Glomerular endothelial cell (primary cell): ENCODE measurements at regions not wholly inside any gene's neighbourhood (a gene's known extent, or its start where the extent isn't known, plus 50 kb on each side); places are given as distances from the start of the nearest gene placed in this dataset.
"Not testable (repeated sequence)": the region's sequence is repeated elsewhere in the genome, so short reads cannot be mapped to it uniquely, and the experiment has no call there.

Source experiments
- DNase-seq: peaks from one replicate; pipeline ENCODE4 v3.0.0-alpha.2; 2011; ENCODE audit warnings: low read depth, low spot score; ENCODE audit errors: extremely low read depth

GRCh38 chr6:85135376-85136094 is 314.3 kb upstream of the NT5E start:
- DNase-seq, result no peak

- no peak for DNase-seq
Observed at GRCh38 chr6:85134172-85134571, 315.7 kb upstream of the NT5E start.

GRCh38 chr6:85132091-85132490 is 317.8 kb upstream of the NT5E start:
- DNase-seq, result no peak

- DNase-seq, result no peak
Observed at GRCh38 chr6:85130743-85131142, 319.1 kb upstream of the NT5E start.

- no peak for DNase-seq
Observed at GRCh38 chr6:85129881-85130280, 320.0 kb upstream of the NT5E start.

GRCh38 chr6:85128781-85129180 is 321.1 kb upstream of the NT5E start:
- DNase-seq, result no peak

GRCh38 chr6:85128256-85128655 is 321.6 kb upstream of the NT5E start:
- DNase-seq, result not testable (repeated sequence)

- DNase-seq, result no peak
Observed at GRCh38 chr6:85127696-85128243, 322.1 kb upstream of the NT5E start.

GRCh38 chr6:85127168-85127498 is 322.8 kb upstream of the NT5E start:
- no peak for DNase-seq

- no peak for DNase-seq
Observed at GRCh38 chr6:85126485-85127167, 323.3 kb upstream of the NT5E start.

- DNase-seq, result no peak
Observed at GRCh38 chr6:85125526-85125925, 324.4 kb upstream of the NT5E start.

- no peak for DNase-seq
Observed at GRCh38 chr6:85124472-85125354, 325.2 kb upstream of the NT5E start.

GRCh38 chr6:85121158-85121557 is 328.7 kb upstream of the NT5E start:
- no peak for DNase-seq

- no peak for DNase-seq
Observed at GRCh38 chr6:85118652-85119235, 331.1 kb upstream of the NT5E start.

GRCh38 chr6:85118233-85118632 is 331.6 kb upstream of the NT5E start:
- no peak for DNase-seq

- no peak for DNase-seq
Observed at GRCh38 chr6:85116475-85116874, 333.4 kb upstream of the NT5E start.

- DNase-seq, result no peak
Observed at GRCh38 chr6:85115876-85116275, 334.0 kb upstream of the NT5E start.

- DNase-seq, result no peak
Observed at GRCh38 chr6:85115376-85115775, 334.5 kb upstream of the NT5E start.

- DNase-seq, result no peak
Observed at GRCh38 chr6:85114581-85114935, 335.3 kb upstream of the NT5E start.

- no peak for DNase-seq
Observed at GRCh38 chr6:85113934-85114580, 335.8 kb upstream of the NT5E start.

GRCh38 chr6:85112540-85112939 is 337.3 kb upstream of the NT5E start:
- DNase-seq, result no peak
